SU-DHL-6 (cell line): ENCODE measurements at regions not wholly inside any gene's neighbourhood (a gene's known extent, or its start where the extent isn't known, plus 50 kb on each side); places are given as distances from the start of the nearest gene placed in this dataset.

ENCODE experiments used
- H2AFZ ChIP-seq: fragments of 200-600 bp; sonication (generic); 2 replicates; pipeline ENCODE4 v1.6.1; 2014; ENCODE audit warnings: low read depth, mild to moderate bottlenecking, moderate library complexity, mixed read lengths, antibody characterized with exemption, low read length; ENCODE audit not compliant: severe bottlenecking
- H3F3A ChIP-seq: fragments of 200-600 bp; shearing (Covaris generic); 2 replicates; pipeline ENCODE4 v1.6.0; 2016; ENCODE audit warnings: antibody characterized with exemption, mild to moderate bottlenecking; ENCODE audit not compliant: insufficient read depth
- H3K27ac ChIP-seq: fragments of 200-600 bp; sonication (generic); 2 replicates; pipeline ENCODE4 v1.5.1; 2016; ENCODE audit warnings: low read depth, mild to moderate bottlenecking, low read length, moderate library complexity, mixed read lengths
- H3K27me3 ChIP-seq: fragments of 200-600 bp; sonication (generic), shearing (Covaris generic); 2 replicates; pipeline ENCODE4 v1.6.0; 2014; ENCODE audit warnings: mild to moderate bottlenecking, low read length
- H3K36me3 ChIP-seq: fragments of 200-600 bp; sonication (generic); 2 replicates; pipeline ENCODE4 v1.6.1; 2014; ENCODE audit warnings: mild to moderate bottlenecking, low read length, mixed read lengths
- H3K4me2 ChIP-seq: fragments of 300-600, 200-600 bp; shearing (Covaris generic), sonication (generic); 2 replicates; pipeline ENCODE4 v1.6.0; 2014; ENCODE audit warnings: low read length, low read depth, mild to moderate bottlenecking; ENCODE audit not compliant: poor library complexity, severe bottlenecking
- H3K4me3 ChIP-seq: fragments of 200-600 bp; sonication (generic); 2 replicates; pipeline ENCODE4 v1.5.1; 2014; ENCODE audit warnings: antibody characterized with exemption, low read length, mild to moderate bottlenecking, mixed read lengths; ENCODE audit not compliant: insufficient read depth, poor library complexity, severe bottlenecking
- H3K79me2 ChIP-seq: fragments of 200-600 bp; sonication (generic); 2 replicates; pipeline ENCODE4 v1.6.1; 2014; ENCODE audit warnings: mild to moderate bottlenecking, low read length, moderate library complexity; ENCODE audit not compliant: insufficient read depth
- H3K9ac ChIP-seq: fragments of 200-600 bp; sonication (generic); 2 replicates; pipeline ENCODE4 v1.7.0; 2014; ENCODE audit warnings: mild to moderate bottlenecking, low read length
- H3K9me2 ChIP-seq: fragments of 200-600 bp; sonication (generic); replicated peaks from 2 replicates; pipeline ENCODE4 v1.6.1; 2014; ENCODE audit warnings: low read length; ENCODE audit not compliant: insufficient read depth
- H3K9me3 ChIP-seq: fragments of 200-600 bp; sonication (generic); 2 replicates; pipeline ENCODE4 v1.6.1; 2014; ENCODE audit warnings: low read length, mixed read lengths; ENCODE audit not compliant: insufficient read depth
- H4K20me1 ChIP-seq: fragments of 200-600 bp; sonication (generic); 2 replicates; pipeline ENCODE4 v1.6.1; 2014; ENCODE audit warnings: low read depth, mild to moderate bottlenecking, antibody characterized with exemption, low read length, moderate library complexity, mixed read lengths
- CTCF ChIP-seq: fragments of 200-600 bp; sonication (generic); IDR thresholded peaks from one replicate; pipeline ENCODE4 v1.5.1; 2017; ENCODE audit warnings: antibody characterized with exemption, mild to moderate bottlenecking, low read length, moderate library complexity; ENCODE audit not compliant: insufficient read depth, poor library complexity, severe bottlenecking
- EZH2phosphoT487 ChIP-seq: fragments of 200-600 bp; sonication (generic), shearing (Covaris generic); conservative IDR thresholded peaks from 2 replicates; pipeline ENCODE4 v1.6.1; 2018; ENCODE audit warnings: mild to moderate bottlenecking, antibody characterized with exemption, low read length, moderate library complexity, mixed read lengths

GRCh38 chr6:40169878-40170277 is 235.6 kb upstream of the MOCS1 start:
- no peak overlapping the region for H2AFZ ChIP-seq
- H3K9me3 ChIP-seq: no peaks in the 10 kb centered on the region
- H3K27ac ChIP-seq: no peak overlapping the region

GRCh38 chr6:40166963-40167362 is 232.7 kb upstream of the MOCS1 start:
- Histone ChIP-seq H3K9ac (no peak overlapping the region), H3K79me2 (no peaks in the 10 kb centered on the region), H3K27me3 (no peaks in the 10 kb centered on the region), H3F3A (no peaks in the 10 kb centered on the region), H2AFZ (no peak overlapping the region), H3K27ac (no peak overlapping the region), H3K4me3 (no peak overlapping the region), H4K20me1 (no peaks in the 10 kb centered on the region), H3K9me3 (no peaks in the 10 kb centered on the region), H3K36me3 (no peaks in the 10 kb centered on the region), H3K4me2 (no peak overlapping the region), H3K9me2 (no peaks in the 10 kb centered on the region)
- TF ChIP-seq CTCF: no peak
- no peak for TF ChIP-seq EZH2phosphoT487

More at GRCh38 chr6:40169878-40170277, 235.6 kb upstream of the MOCS1 start:
- no peaks in the 10 kb centered on the region for H3K79me2 ChIP-seq
- H3K9me2 ChIP-seq: no peaks in the 10 kb centered on the region
- no peak overlapping the region for H3K4me3 ChIP-seq
- no peak for TF ChIP-seq CTCF
- TF ChIP-seq EZH2phosphoT487: no peak
- H3K9ac ChIP-seq: no peak overlapping the region
- no peaks in the 10 kb centered on the region for H4K20me1 ChIP-seq
- H3F3A ChIP-seq: no peaks in the 10 kb centered on the region
- H3K4me2 ChIP-seq: no peak overlapping the region
- no peaks in the 10 kb centered on the region for H3K27me3 ChIP-seq
- no peaks in the 10 kb centered on the region for H3K36me3 ChIP-seq

GRCh38 chr6:40165036-40165709 is 230.9 kb upstream of the MOCS1 start:
- H3K9me3 ChIP-seq: no peaks in the 10 kb centered on the region

More at GRCh38 chr6:40165036-40165709, 230.9 kb upstream of the MOCS1 start:
- H3K27me3 ChIP-seq: no peaks in the 10 kb centered on the region
- no peaks in the 10 kb centered on the region for H3K79me2 ChIP-seq
- H3K27ac ChIP-seq: no peak overlapping the region
- no peak overlapping the region for H3K4me3 ChIP-seq
- H2AFZ ChIP-seq: no peak overlapping the region
- H3K36me3 ChIP-seq: no peaks in the 10 kb centered on the region
- no peak overlapping the region for H3K4me2 ChIP-seq
- H3K9me2 ChIP-seq: no peaks in the 10 kb centered on the region
- H3F3A ChIP-seq: no peaks in the 10 kb centered on the region
- H4K20me1 ChIP-seq: no peaks in the 10 kb centered on the region
- H3K9ac ChIP-seq: no peak overlapping the region
- TF ChIP-seq CTCF (no peak), EZH2phosphoT487 (no peak)
